ENCODE measurements at regions not wholly inside any gene's neighbourhood (a gene's known extent, or its start where the extent isn't known, plus 50 kb on each side); places are given as distances from the start of the nearest gene placed in this dataset.

DNA sequence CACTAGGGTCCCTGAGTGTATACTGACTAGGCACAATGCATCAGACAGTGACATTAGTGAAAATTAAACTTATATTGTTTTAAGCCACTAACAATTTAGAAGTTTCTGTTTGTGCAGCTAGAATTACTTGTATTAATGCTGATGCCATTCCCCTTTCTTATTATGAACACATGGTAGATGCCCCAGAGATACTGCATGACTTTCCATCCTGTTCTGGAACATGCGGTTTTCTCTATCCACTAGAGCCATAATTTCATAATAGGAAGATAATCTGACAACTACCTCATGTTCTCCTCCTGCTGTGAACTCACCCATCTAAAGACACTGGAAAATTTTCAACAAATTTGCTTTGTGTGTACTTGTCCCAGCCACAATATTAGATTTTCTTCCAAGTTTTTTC, 1256.4 kb downstream of the FAM181B start:
- Mint-ChIP-seq H3K27me3 (ENCODE audit: insufficient read depth, unreplicated experiment) (peaks cover 25% of the 10 kb centered on the region), H3K4me3 (ENCODE audit: unreplicated experiment) (no peak overlapping the region), H3K9me3 (ENCODE audit: unreplicated experiment) (no peaks in the 10 kb centered on the region), H3K4me1 (ENCODE audit: insufficient read depth, unreplicated experiment) (no peaks in the 10 kb centered on the region), H3K36me3 (ENCODE audit: insufficient read depth, unreplicated experiment) (no peaks in the 10 kb centered on the region), H3K27ac (ENCODE audit: low read depth, unreplicated experiment) (no peak overlapping the region)
- TF ChIP-seq, protein P1, sequence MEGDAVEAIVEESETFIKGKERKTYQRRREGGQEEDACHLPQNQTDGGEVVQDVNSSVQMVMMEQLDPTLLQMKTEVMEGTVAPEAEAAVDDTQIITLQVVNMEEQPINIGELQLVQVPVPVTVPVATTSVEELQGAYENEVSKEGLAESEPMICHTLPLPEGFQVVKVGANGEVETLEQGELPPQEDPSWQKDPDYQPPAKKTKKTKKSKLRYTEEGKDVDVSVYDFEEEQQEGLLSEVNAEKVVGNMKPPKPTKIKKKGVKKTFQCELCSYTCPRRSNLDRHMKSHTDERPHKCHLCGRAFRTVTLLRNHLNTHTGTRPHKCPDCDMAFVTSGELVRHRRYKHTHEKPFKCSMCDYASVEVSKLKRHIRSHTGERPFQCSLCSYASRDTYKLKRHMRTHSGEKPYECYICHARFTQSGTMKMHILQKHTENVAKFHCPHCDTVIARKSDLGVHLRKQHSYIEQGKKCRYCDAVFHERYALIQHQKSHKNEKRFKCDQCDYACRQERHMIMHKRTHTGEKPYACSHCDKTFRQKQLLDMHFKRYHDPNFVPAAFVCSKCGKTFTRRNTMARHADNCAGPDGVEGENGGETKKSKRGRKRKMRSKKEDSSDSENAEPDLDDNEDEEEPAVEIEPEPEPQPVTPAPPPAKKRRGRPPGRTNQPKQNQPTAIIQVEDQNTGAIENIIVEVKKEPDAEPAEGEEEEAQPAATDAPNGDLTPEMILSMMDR (IDR thresholded peaks at IDR 0.05; ENCODE audit: unreplicated experiment), result no peak
- intact Hi-C loops (cut with micrococcal nuclease), result no loop called here
- ChIA-PET POLR2A (interaction anchor here (1.1 kb wide), 1 partner anchor 24 kb away, joined by 3 read pairs; no protein-coding TSS in a partner anchor), CTCF (no interaction called here)
- BruUV-seq (replicated peaks), result no TSS peak
- DNase-seq (ENCODE audit: unreplicated experiment), result no peak

DNA sequence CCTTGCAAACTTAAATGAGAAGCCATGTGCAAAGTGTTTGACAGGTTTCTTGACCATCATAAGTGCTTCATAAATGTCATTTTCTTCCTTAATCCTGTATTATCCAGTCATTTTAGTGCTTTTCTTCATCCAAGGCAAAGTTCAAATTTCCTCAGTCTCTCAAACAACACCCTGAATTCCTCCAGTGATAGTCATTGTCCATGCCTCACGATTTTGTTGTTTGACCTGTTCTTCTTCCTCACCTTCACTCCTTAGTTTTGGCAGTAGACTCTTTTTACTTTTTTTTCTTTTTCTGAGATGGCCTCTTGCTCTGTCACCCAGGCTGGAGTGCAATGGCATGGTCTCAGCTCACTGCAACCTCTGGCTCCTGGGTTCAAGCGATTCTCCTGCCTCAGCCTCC, 1257.3 kb downstream of the FAM181B start:
- Mint-ChIP-seq H3K4me1 (ENCODE audit: insufficient read depth, unreplicated experiment) (no peaks in the 10 kb centered on the region), H3K36me3 (ENCODE audit: insufficient read depth, unreplicated experiment) (no peaks in the 10 kb centered on the region), H3K27ac (ENCODE audit: low read depth, unreplicated experiment) (no peak overlapping the region), H3K9me3 (ENCODE audit: unreplicated experiment) (no peaks in the 10 kb centered on the region), H3K27me3 (ENCODE audit: insufficient read depth, unreplicated experiment) (peaks cover 20% of the 10 kb centered on the region), H3K4me3 (ENCODE audit: unreplicated experiment) (no peak overlapping the region)
- intact Hi-C loops (cut with micrococcal nuclease), result no loop called here
- ChIA-PET CTCF (interaction anchor here (0.6 to 1.1 kb wide), 2 partner anchors 20 to 146 kb away, joined by 3 to 4 read pairs; no protein-coding TSS in a partner anchor), POLR2A (no interaction called here)
- TF ChIP-seq, protein P1 (IDR thresholded peaks at IDR 0.05; ENCODE audit: unreplicated experiment), result no peak
- no TSS peak for BruUV-seq (replicated peaks)
- no peak for DNase-seq (ENCODE audit: unreplicated experiment)

DNA sequence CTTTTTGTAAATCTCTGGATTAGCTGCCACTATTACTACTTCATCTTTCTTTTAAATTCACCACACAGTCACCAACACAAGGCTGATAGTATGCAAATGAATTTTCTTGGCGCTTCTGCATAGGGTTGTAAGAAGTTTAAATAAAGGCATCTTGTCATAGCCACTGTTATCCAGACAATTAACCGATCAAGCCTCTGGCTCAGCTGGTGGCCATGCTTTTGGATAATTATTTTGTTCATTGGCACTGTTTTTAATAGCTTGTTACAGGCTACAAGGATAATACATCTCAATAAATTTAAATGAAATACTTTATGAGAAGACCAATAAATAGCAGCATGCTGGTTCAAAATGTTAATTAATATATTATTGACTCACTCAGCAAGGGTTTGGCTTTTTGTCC, 1261.0 kb downstream of the FAM181B start:
- no peaks in the 10 kb centered on the region for H3K4me1 Mint-ChIP-seq (ENCODE audit: insufficient read depth, unreplicated experiment)
- peaks cover 10% of the 10 kb centered on the region for H3K27me3 Mint-ChIP-seq (ENCODE audit: insufficient read depth, unreplicated experiment)
- TF ChIP-seq, protein P1 (IDR thresholded peaks at IDR 0.05; ENCODE audit: unreplicated experiment), result no peak
- no TSS peak for BruUV-seq (replicated peaks)
- intact Hi-C loops (cut with micrococcal nuclease), result no loop called here
- DNase-seq (ENCODE audit: unreplicated experiment), result no peak
- H3K4me3 Mint-ChIP-seq (ENCODE audit: unreplicated experiment), result no peak overlapping the region
- ChIA-PET POLR2A (no interaction called here), CTCF (interaction anchor here (0.6 to 1.6 kb wide), 3 partner anchors 22 to 862 kb away, joined by 3 to 5 read pairs (median 3); no protein-coding TSS in a partner anchor)
- no peaks in the 10 kb centered on the region for H3K9me3 Mint-ChIP-seq (ENCODE audit: unreplicated experiment)
- no peaks in the 10 kb centered on the region for H3K36me3 Mint-ChIP-seq (ENCODE audit: insufficient read depth, unreplicated experiment)
- H3K27ac Mint-ChIP-seq (ENCODE audit: low read depth, unreplicated experiment), result no peak overlapping the region

DNA sequence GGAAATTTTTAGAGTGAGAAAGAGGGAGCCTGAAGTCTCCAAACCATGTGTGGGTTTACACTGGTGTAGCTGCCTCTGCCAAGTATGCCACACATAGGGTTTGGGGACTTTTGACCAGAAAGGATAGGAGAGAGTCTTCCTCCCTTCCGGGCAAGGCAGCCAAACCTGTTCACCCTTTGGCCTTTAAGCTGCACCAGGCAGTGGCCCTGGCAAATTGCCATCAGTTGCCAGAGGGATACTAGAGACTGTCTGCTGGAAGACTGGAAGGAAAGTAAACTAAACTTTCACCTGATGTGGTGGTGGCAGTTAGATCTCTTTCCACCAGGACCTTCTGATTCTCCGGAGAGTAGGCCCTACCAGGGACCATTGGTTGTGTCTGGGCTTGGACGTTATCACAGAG, 1263.2 kb downstream of the FAM181B start:
- no peak overlapping the region for H3K4me3 Mint-ChIP-seq (ENCODE audit: unreplicated experiment)
- no peaks in the 10 kb centered on the region for H3K36me3 Mint-ChIP-seq (ENCODE audit: insufficient read depth, unreplicated experiment)
- DNase-seq (ENCODE audit: unreplicated experiment), result no peak
- POLR2A ChIA-PET, result no interaction called here
- no peaks in the 10 kb centered on the region for H3K4me1 Mint-ChIP-seq (ENCODE audit: insufficient read depth, unreplicated experiment)
- BruUV-seq (replicated peaks), result no TSS peak
- H3K27me3 Mint-ChIP-seq (ENCODE audit: insufficient read depth, unreplicated experiment), result peaks cover 10% of the 10 kb centered on the region
- CTCF ChIA-PET, result no interaction called here
- TF ChIP-seq, protein P1 (IDR thresholded peaks at IDR 0.05; ENCODE audit: unreplicated experiment), result no peak
- H3K27ac Mint-ChIP-seq (ENCODE audit: low read depth, unreplicated experiment), result no peak overlapping the region
- no peaks in the 10 kb centered on the region for H3K9me3 Mint-ChIP-seq (ENCODE audit: unreplicated experiment)
- intact Hi-C loops (cut with micrococcal nuclease), result no loop called here

Measured in MCF 10A (cell line).